GM12891 (cell line): ENCODE measurements at regions not wholly inside any gene's neighbourhood (a gene's known extent, or its start where the extent isn't known, plus 50 kb on each side); places are given as distances from the start of the nearest gene placed in this dataset.

Experiments
- POLR2A ChIP-seq: IDR thresholded peaks from 2 replicates; pipeline ENCODE4 v1.6.1; 2011; ENCODE audit warnings: low read depth, low read length, control low read depth
- POLR2AphosphoS5 ChIP-seq: IDR thresholded peaks from 2 replicates; pipeline ENCODE4 v1.6.1; 2011; ENCODE audit warnings: low read depth, low read length, control low read depth
- POU2F2 ChIP-seq: IDR thresholded peaks from 2 replicates; pipeline ENCODE4 v1.6.1; 2011; ENCODE audit warnings: low read depth, mild to moderate bottlenecking, control low read depth, low read length, moderate library complexity
- TAF1 ChIP-seq: IDR thresholded peaks from 2 replicates; pipeline ENCODE4 v1.6.1; 2011; ENCODE audit warnings: low read depth, low read length, control low read depth

DNA sequence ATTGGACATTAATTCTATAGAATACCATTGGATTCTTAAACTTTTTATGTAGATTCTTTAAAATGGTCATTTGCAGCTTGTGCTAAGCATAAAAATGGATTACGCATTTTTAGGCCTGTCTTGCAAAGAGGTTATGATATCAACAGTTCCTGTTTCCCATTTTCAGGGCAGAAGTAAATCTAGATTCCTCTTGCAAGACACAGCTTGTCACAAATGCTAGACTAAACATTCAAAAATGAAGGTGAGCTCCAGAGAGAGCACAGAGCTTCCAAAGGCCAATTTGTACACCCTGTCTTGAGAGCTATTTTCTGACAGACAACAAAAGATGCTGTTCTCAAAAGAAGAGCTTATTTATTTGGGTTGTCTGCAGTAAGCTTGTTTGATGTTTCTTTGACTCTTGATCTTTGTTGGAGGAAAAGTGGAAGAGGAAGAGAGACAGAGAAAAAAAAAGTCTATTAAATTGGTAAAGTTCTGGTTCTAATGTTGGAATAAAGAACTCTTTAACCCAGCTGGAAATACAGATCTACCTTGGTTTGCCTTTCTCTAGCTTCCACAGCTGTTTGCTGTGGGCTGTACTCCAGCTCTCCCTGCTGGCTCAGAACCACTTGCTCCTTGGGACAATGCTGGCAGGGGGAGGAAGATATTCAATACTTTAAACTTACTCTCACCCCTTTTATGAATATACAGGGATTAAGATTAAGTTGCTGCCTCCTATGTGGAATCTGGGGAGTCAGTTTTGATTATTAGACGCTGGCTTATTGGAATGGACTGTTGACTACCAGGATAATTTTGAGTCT, 651.8 kb downstream of the CDH11 start:
- TF ChIP-seq POLR2A (no peak), POLR2AphosphoS5 (no peak), TAF1 (no peak), POU2F2 (no peak)
